ENCODE measurements at regions not wholly inside any gene's neighbourhood (a gene's known extent, or its start where the extent isn't known, plus 50 kb on each side); places are given as distances from the start of the nearest gene placed in this dataset.
A peak's percentile ranks its signal among the peaks of the same experiment; 100 is the strongest.

DNA sequence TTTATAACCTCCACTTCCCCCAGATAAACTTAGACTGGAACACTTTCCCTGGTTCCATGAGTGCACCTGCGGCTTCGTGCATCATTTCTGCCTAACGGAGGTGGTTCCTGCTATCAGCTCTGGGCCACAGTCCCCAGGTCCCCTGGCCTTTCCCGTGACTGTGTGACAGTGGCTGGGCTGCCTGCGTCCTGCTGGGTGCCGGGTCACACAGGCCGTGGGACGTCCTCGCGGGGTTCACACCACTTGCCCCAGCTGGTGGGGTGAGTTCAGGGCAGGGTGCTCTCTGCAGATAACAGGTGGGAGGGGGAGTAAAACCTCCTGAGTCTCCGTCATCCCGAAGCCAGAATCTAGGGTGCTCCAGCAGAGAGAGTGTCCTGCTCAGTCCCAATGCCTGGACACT is 58.7 kb upstream of the CFAP46 start:
- no peak overlapping the region for H3K27ac ChIP-seq
- WGBS, 3 donors: 87 to 89% (median 87%) methylated on average over 12 of the region's 12 CpGs

GRCh38 chr10:133000648-133001047 is 58.3 kb upstream of the CFAP46 start:
- no peak for DNase-seq
- WGBS, 3 donors: 81 to 83% (median 82%) methylated on average over 9 of the region's 9 CpGs
- TF ChIP-seq CTCF (IDR thresholded peaks at IDR 0.05): no peak
- Histone ChIP-seq H3K27ac (no peak overlapping the region), H3K36me3 (ENCODE audit: insufficient read depth in 1 of 2, low read depth in 1 of 2) (no peaks in the 10 kb centered on the region), H3K27me3 (ENCODE audit: insufficient read depth in 3 of 3, low read length in 2 of 3) (peaks cover 0 to 11% (median 8%) of the 10 kb centered on the region in 3 donors), H3K9me3 (no peaks in the 10 kb centered on the region), H3K4me1 (no peaks in the 10 kb centered on the region), H3K4me3 (no peak overlapping the region)
- no peak for ATAC-seq
- intact Hi-C loops (cut with DNase I): no loop called here

More for the DNA sequence above, 58.7 kb upstream of the CFAP46 start:
- ATAC-seq (no peak), DNase-seq (no peak)
- H3K9me3 ChIP-seq: no peaks in the 10 kb centered on the region
- TF ChIP-seq CTCF (IDR thresholded peaks at IDR 0.05): no peak
- no peaks in the 10 kb centered on the region for H3K4me1 ChIP-seq
- H3K27me3 ChIP-seq (ENCODE audit: insufficient read depth in 3 of 3, low read length in 2 of 3): peaks cover 0 to 10% (median 8%) of the 10 kb centered on the region in 3 donors
- no peaks in the 10 kb centered on the region for H3K36me3 ChIP-seq (ENCODE audit: insufficient read depth in 1 of 2, low read depth in 1 of 2)
- intact Hi-C loops (cut with DNase I): no loop called here
- H3K4me3 ChIP-seq: no peak overlapping the region

- 78 to 83% (median 79%) methylated on average over 22 of the region's 22 CpGs for WGBS, 3 donors
- Histone ChIP-seq H3K27me3 (ENCODE audit: insufficient read depth in 3 of 3, low read length in 2 of 3) (peaks cover 0 to 29% (median 7%) of the 10 kb centered on the region in 3 donors), H3K27ac (no peak overlapping the region), H3K36me3 (ENCODE audit: insufficient read depth in 1 of 2, low read depth in 1 of 2) (no peaks in the 10 kb centered on the region), H3K4me1 (no peaks in the 10 kb centered on the region), H3K4me3 (no peak overlapping the region), H3K9me3 (no peaks in the 10 kb centered on the region)
- peak in 1 of 2 donors; percentile 7 for DNase-seq
- TF ChIP-seq CTCF (IDR thresholded peaks at IDR 0.05): no peak
- ATAC-seq: no peak
- intact Hi-C loops (cut with DNase I): no loop called here
These were observed 55.3 kb upstream of the CFAP46 start for GRCh38 chr10:132997517-132998265.

- no peaks in the 10 kb centered on the region for H3K4me1 ChIP-seq
- H3K27ac ChIP-seq: no peak overlapping the region
- WGBS, 3 donors: 77 to 81% (median 80%) methylated on average over 27 of the region's 27 CpGs
- H3K27me3 ChIP-seq (ENCODE audit: insufficient read depth in 3 of 3, low read length in 2 of 3): peaks cover 0 to 30% (median 8%) of the 10 kb centered on the region in 3 donors
- no peaks in the 10 kb centered on the region for H3K36me3 ChIP-seq (ENCODE audit: insufficient read depth in 1 of 2, low read depth in 1 of 2)
- ATAC-seq (no peak), DNase-seq (no peak)
- H3K4me3 ChIP-seq: no peak overlapping the region
- no peak for TF ChIP-seq CTCF (IDR thresholded peaks at IDR 0.05)
- intact Hi-C loops (cut with DNase I): no loop called here
- H3K9me3 ChIP-seq: no peaks in the 10 kb centered on the region
These were observed 54.4 kb upstream of the CFAP46 start for GRCh38 chr10:132996603-132997343.
